NCI-H2029 (cell line): ENCODE measurements at regions not wholly inside any gene's neighbourhood (a gene's known extent, or its start where the extent isn't known, plus 50 kb on each side); places are given as distances from the start of the nearest gene placed in this dataset.
"Not testable (repeated sequence)": the region's sequence is repeated elsewhere in the genome, so short reads cannot be mapped to it uniquely, and the experiment has no call there.

Source experiments
- DNase-seq: peaks from one replicate; lab custom pipeline; 2025; lab: John Stamatoyannopoulos, UW

DNA sequence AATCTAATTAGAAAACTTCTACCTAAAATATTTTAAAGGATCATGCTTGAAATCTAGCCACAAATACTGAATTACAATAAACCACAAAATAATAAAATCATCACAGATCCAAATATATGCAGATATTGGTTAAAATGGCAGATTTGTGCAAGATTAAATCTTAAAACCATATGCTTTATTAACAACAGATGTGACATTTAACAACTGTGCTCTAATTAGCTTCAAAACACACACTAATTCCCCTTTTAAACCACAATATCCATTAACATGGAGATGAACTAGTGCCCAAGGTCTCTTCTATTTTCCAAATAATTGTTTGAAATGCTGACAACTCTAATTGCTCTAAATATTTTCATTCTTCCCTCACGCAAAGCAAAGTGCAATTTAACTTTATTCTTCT is 1530.3 kb downstream of the SI start:
- DNase-seq, result no peak

DNA sequence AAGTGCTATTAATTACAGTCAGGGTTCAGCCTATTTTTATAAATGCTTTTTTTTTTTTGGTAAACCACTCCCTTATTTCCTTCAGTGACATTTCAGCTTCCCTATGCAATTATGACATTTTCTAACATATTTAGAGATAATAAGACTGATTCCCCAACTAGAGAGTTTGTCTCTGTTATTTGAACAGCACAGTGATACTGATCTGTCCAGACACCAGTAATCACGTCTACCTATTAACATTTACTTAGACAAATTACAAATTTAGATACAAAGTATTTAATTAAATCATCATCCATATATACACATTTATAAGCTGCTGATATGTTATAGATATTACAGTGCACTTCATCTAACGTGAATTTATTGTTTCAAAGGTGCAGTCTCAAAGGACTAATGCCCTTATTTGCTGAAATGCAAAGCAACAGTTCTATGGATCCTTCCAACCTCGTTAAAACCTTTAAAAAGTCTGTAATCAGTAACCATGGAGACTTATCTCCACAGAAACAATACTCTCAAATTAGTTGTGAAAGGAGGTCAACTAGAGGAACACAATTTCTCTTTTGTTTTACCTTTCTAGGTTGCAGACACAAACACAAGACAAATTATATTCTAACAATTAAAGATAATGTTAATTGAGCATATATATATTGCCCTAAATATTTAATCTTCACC is 1531.1 kb downstream of the SI start:
- DNase-seq, result no peak

DNA sequence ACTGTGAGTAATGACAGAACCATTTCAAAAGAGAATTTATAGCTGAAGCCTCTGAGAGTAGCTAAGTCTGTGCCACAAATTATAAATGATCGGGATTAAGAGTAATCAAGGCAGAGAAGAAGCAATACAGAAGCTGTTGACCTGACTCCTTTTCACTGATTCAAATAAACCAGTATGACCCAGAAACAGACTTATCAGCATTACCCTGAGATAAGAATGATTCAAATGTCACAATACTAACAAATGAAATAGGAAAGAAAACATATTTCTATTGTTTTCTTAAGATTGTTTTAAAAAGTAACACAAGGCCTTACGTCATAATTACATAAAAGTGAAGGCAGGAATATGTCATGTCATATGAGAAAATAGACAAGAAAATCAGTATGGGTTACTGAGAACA is 1534.6 kb downstream of the SI start:
- no peak for DNase-seq

DNA sequence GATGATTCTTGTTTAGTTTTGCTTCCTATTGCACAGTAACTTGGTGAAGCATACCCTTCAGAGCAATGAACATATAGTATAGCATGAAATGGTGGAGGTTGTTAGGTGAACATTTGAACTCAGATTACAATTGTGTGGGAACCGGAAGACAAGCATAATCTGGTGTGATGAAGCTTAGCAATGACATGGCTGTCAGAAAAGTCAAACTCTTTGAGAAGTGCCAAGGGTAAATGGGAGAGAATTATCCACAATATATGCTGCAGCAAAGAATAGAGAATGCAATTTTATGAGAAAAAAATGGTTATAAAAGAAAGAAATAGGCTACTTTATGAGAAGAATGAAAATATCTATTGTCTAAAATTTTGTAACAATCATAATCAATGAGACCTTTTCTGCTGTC is 1536.7 kb downstream of the SI start:
- no peak for DNase-seq

DNA sequence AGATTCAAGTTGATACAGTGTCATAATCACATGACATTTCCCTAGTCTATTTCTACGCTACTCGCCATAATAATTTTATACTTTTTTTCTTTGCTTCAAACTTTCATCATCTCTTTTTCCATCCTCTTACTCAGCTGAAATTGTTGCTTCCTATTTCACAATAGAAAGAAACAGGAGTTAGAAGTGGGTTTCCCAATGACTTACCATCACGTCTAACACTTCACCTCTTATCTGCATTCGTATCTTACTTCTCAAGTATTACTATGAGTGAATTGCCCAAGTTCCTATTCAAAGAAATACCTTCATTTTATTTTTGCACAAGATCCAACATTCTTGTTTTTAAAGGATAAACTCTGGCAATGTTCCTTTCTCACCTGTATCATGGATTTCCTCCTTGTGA is 1539.9 kb downstream of the SI start:
- DNase-seq, result no peak

DNA sequence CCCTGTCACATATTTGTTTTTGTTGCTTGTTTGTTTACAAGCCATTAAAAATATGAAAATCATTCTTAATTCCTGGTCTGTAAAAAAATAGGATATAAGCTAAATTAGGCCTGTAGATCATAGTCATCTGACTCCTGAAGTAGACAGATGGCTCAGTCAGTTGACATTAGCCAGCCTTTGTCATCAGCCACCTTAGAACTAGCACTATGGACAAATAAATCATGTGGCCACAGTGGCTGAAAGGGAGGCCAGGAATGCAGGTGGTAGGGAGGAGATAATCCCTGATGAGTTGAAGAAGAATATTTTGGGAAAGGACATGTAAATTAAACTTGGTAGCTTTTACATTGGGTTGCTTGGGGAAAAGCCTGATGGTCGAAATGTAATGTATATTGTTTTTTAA is 1544.9 kb downstream of the SI start:
- DNase-seq, result no peak

DNA sequence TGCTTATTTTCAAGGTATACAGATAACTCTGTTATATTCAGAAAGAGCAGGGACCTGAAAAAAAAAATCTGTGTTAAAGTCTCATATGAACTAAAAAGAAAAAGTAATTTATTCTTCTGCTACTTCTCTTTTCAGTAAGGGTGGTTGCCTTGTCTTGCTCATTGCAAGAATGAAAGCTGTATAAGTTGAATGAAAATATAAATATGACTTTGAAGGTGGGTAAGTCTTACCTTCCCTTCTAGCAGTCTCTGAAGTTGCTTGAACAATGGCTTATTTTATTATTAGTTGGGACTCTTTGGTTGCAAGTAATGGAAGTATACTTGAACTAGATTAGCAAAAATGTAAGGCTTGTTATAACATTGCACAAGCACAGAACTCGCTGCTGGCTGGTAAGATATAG is 1554.9 kb downstream of the SI start:
- DNase-seq, result no peak

DNA sequence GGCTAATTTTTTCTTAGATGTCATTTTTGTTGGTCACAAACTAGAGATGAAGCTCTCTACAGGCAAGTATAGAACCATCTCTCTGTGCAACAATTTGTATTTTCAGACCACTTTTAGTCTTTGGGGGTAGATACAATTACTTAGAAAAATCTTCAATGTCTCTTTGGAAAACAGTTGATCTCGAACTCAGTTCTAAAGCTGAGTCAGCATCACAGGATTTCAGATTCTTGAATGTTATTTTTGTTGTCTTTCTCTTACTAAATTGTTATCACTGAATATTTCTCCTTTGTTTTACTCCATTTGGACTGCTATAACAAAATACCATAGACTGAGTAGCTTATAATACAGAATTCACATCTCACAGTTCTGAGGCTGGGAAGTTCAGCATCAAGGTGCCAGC is 1557.0 kb downstream of the SI start:
- DNase-seq, result no peak

DNA sequence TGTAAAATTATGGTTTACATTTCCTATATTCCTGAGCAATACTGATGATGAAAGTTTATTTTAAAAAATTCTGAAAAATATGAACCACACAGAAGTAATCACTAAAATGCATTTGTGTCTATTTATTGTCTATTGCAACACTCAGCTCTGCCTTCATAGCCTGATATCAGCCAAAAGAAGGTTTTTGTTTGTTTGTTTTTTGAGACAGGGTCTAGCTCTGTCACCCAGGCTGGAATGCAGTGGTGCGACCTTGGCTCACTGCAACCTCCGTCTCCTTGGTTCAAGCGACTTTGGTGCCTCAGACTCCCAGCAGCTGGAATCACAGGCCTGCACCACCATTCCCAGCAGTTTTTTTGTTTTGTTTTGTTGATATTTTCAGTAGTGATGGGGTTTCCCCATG is 1560.2 kb downstream of the SI start:
- no peak for DNase-seq

DNA sequence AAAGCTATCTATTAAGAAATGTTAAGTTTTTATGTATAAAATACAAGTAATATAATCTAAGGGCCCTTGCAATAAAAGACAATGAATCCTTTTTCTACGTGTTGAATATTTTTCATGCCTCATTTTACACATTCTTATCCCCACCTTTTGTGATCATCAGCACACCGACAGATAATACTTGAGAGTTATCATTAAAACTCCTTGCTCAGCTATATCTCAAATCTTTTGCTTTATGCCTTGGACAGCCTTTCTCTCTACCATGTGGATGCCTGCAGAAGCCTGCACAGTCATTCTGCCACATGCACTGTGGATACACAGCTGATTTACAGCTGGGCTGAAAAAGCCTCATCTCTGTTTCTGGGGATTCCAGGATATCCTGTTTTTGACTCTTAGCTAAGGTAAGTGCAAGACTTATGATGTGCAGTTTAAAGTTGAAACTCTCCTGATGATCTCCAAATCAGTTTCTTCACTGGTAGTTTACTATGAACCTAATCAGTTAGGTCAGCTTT is 1565.1 kb downstream of the SI start:
- no peak for DNase-seq

DNA sequence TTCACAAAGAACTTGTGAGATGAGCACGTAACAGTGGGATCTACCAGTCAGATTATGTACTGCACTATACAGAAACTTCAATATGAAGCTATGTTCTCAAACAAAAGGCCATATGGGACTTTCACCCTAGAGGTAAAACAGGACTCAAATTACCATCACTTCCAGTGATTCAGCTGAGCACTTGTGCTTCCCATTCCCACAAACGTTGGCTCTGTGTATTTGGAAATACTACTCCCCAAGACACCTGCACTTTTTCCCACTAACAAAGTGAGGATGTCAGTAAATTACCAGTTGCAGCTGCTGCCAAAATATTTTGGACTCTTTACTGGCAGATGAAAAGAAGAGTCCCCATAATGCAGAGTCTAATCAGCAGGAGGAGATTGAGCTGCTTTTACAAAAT is 1570.1 kb downstream of the SI start:
- DNase-seq, result no peak

DNA sequence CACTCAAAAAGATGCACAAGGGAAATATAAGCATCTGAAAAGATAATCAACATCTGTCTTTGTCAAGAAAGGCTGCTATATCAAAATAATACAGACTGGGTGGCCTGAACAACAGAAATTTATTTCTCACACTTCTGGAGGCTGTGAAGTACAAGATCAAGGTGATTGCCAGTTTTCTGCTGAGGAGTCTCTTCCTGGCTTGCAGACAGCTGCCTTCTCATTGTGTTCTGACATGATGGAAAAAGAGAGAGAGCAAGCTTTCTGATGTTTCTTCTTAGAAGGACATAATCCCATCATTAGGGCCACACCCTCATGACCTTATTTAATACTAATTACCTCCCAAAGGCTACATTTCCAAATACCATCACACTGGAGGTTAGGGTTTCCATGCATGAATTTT is 1573.3 kb downstream of the SI start:
- DNase-seq, result no peak

DNA sequence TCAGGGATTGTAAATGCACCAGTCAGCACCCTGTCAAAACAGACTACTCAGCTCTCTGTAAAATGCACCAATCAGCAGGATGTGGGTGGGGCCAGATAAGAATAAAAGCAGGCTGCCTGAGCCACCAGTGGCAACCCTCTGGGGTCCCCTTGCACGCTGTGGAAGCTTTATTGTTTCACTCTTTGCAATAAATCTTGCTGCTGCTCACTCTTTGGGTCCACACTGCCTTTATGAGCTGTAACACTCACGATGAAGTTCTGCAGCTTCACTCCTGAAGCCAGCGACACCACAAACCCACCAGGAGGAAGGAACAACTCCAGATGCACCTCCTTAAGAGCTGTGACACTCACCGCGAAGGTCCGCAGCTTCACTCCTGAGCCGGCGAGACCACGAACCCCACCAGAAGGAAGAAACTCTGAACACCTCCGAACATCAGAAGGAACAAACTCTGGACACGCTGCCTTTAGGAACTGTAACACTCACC is 1578.5 kb downstream of the SI start:
- not testable (repeated sequence) for DNase-seq

DNA sequence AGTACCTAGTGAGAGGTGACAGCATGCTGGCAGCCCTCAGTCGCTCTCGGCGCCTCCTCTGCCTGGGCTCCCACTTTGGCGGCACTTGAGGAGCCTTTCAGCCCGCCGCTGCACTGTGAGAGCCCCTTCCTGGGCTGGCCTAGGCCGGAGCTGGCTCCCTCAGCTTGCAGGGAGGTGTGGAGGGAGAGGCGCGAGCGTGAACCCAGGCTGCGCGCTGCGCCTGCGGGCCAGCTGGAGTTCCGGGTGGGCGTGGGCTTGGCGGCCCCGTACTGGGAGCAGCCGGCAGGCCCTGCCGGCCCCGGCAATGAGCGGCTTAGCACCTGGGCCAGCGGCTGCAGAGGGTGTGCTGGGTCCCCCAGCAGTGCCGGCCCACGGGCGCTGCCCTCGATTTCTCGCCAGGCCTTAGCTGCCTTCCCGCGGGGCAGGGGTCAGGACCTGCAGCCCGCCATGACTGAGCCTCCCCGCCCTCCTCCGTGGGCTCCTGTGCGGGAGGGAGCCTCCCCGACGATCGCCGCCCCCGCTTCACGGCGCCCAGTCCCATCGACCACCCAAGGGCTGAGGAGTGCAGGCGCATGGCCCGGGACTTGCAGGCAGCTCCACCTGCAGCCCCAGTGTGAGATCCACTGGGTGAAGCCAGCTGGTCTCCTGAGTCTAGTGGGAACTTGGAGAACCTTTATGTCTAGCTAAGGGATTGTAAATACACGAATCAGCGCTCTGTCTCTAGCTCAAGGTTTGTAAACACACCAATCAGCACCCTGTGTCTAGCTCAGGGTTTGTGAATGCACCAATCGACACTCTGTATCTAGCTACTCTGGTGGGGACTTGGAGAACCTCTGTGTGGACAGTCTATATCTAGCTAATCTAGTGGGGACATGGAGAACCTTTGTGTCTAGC is 1579.2 kb downstream of the SI start:
- not testable (repeated sequence) for DNase-seq

DNA sequence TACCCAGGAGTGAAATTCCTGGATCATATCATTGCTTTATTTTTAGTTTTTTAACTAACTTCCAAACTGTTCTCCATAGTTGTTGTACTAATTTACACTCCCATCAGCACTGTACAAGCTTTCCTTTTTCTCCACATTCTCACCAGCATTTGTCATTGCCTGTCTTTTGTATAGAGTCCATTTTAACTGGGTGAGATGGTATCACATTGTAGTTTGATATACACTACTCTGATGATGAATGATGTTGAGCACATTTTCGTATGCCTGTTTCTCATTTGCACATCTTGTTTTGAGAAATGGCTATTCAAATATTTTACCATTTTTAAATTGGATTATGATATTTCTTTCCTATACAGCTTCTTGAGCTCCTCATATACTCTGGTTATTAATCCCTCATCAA is 1586.6 kb downstream of the SI start:
- DNase-seq, result no peak

DNA sequence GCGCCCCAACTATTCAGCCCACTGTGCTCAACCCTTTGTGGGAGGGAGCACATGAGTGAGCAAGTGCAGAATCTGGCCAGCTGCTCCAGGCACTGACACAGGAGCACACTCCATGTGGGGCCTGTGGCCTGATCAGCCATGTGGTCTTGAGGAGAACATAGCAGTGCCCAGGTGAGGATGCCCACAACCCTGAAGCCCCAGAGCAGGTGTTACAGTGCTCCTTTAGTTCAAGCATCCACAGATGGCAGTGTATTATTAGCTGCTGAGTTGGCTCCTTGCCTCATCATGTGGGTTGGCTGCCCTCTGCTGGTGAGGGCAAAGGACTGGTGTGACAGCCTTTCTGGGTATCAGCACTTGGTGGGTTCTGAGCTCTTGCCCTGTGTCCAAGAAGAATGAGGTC is 1588.2 kb downstream of the SI start:
- peak; percentile 33 for DNase-seq

DNA sequence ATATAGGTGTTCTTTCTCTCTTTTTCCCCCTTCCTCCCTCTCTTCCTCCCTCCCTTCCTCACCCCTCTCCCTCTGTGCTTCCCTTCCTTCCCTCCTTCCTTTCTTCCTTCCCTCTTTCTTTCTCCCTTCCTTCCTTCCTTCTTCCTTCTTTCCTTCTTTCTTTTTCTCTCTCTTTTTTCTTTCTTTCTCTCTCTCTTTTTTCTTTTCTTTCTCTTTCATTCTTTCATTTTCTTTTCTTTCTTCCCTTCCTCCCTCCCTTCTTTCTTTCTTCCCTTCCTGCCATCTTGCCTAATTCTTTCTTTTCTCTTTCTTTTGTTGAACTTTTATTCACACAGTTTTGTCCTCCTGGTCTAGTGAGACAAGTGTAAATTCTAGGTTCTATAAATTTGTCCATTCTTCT is 1595.6 kb downstream of the SI start:
- DNase-seq, result no peak

DNA sequence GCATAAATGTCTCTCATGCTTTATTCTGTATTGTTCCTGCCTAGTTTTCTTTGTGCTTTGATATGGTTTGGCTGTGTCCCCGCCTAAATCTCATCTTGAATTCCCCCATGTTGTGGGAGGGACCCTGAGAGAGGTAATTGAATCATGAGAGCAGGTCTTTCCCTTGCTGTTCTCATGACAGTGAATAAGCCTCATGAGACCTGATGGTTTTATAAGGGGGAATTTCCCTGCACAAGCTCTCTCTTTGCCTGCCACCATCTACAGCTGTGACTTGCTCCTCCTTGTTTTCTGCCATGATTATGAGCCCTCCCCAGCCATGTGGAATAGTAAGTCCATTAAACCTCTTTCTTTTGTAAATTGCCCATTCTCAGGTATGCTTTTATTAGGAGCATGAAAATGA is 1596.6 kb downstream of the SI start:
- no peak for DNase-seq

DNA sequence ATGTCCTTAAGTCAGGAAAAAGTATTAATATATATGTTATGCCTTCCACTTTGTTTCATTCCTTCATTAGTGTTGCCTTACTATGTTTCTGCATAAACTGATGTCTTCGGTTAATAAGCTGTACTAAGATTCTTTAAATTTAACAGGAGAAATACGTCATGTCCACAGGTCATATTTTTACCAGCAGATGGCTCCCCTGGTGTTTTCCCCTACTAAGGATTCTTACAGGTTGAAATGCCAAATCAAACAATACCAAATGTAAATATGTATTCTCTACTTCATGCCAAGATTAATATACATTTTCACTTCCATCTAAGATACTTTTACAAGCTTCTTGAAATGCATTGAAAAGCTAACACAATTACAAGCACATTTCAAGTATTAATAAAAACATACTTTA is 1602.1 kb downstream of the SI start:
- peak; percentile 30 for DNase-seq

DNA sequence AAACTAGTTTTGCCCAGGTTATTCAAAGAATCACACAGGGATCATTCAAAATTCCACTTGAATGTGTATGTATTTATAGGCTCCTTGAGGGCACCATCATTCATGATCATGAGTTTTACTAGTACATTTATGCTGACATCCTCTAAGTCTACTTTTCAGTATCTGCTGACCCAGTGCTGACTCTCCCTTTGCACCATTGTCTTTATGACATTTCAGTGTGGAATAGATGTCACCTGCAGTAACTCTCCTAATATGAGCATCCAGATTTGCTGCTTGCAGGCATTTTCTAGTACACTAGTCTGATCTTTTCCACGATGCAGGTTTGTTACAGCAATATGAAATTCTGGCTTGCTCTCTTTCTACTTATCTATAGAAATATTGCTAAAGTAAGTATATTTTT is 1603.5 kb downstream of the SI start:
- DNase-seq, result no peak

DNA sequence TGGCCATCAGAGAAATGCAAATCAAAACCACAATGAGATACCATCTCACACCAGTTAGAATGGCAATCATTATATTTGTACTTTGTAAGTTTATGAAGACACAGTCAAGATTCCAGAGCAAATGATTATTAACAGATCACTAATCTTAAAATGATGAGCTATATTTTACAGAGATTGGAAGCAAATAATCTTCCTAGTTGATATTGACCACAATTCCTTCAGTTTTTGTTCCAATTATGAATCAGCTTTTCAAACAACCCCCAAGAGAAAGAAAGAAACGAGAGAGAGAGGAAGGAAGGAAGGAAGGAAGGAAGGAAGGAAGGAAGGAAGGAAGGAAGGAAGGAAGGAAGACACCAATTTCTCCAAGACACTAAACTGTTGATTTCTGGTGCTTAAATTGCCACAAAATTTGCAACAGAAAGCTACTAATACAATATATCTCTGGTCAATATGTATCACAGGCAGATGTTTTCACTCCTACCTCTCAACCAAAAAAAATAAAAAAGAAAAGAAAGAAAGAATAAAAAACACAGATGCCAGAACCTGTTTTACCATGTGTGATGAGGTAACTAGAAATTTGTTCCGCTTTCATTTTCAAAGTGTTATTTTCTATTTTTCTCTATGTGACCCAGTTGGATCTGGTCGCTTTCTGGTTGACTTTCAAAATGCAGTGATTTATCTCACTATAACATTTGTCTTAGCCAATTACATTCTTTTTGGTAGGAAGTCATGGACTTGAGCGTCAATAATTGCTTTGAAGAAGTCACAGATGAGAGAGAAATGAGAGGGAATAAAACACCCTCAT is 1609.6 kb downstream of the SI start:
- DNase-seq, result no peak

DNA sequence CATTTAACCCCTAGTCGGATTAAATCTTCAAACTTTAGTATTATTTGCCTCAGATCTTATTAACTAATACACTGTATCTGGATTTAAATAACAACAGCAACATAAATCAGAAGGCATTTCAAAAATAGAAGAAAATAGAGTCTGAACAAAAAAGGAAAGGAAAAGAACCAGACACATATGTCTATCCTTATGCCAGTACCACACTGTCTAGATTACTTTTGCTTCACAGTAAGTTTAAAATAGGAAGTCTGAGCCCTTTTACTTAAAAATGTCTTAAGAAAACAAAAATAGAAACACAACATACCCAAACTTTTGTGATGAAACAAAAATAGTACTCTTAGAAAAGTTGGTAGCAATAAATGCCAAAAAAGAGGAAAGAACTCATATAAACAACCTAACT is 1615.8 kb downstream of the SI start:
- no peak for DNase-seq

DNA sequence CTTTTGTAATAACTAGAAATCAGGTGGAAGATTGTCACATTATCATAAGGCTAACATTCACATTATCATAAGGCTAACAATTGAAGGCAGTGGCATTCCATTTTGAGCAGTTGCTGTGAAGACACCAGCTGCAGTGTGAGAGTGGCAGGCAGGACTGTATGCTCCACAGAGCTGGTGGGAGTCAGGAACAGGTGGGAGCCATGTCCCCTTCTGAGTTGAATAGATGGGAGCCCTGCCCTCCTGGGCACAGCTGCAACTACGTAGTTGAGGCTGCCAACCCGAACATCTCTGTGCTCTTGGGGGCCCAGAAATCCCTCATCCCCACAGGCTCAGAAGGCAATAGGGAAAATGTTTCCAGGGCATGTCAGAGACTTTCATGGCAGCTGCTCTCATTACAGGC is 1627.6 kb downstream of the SI start:
- no peak for DNase-seq
